HEK293 (cell line): ENCODE measurements at regions not wholly inside any gene's neighbourhood (a gene's known extent, or its start where the extent isn't known, plus 50 kb on each side); places are given as distances from the start of the nearest gene placed in this dataset.

ENCODE experiments used
- CTCF ChIP-seq: fragments of 450-650 bp; formaldehyde crosslinking; IDR thresholded peaks from 2 replicates; pipeline ENCODE4 v1.5.1; 2016; ENCODE audit warnings: missing biosample characterization, missing genetic modification characterization
- KLF17 ChIP-seq: fragments of 450-650 bp; formaldehyde crosslinking; IDR thresholded peaks from 2 replicates; pipeline ENCODE4 v1.5.1; 2016; ENCODE audit warnings: missing biosample characterization, missing genetic modification characterization
- ZNF544 ChIP-seq: fragments of 450-650 bp; formaldehyde crosslinking; IDR thresholded peaks from 2 replicates; pipeline ENCODE4 v1.5.0; 2017; ENCODE audit warnings: missing biosample characterization, missing genetic modification characterization
- ZNF692 ChIP-seq: fragments of 450-650 bp; formaldehyde crosslinking; IDR thresholded peaks from 2 replicates; pipeline ENCODE4 v1.5.1; 2016; ENCODE audit warnings: missing biosample characterization, missing genetic modification characterization

- TF ChIP-seq ZNF692 (tag by site-specific recombination) (no peak), CTCF (tag by site-specific recombination) (no peak), ZNF544 (tag by site-specific recombination) (no peak), KLF17 (tag by site-specific recombination) (no peak)
These were observed 400.8 kb upstream of the CHD6 start for GRCh38 chr20:42018979-42019378.
